Heart right ventricle (tissue), 16 donors: ENCODE measurements at regions not wholly inside any gene's neighbourhood (a gene's known extent, or its start where the extent isn't known, plus 50 kb on each side); places are given as distances from the start of the nearest gene placed in this dataset.
A peak's percentile ranks its signal among the peaks of the same experiment; 100 is the strongest.

Experiments used
- ATAC-seq, 8 donors: fragments of 200-7000 bp; cut with Tn5 transposase; one replicate each; pipeline ENCODE4 v1.9.1; 2020; ENCODE audit warnings: mild to moderate bottlenecking in 8 of 8, moderate library complexity in 8 of 8, moderate number of reproducible peaks in 1 of 8
- DNase-seq, 2 donors: peaks; one replicate each; pipeline ENCODE4 v3.0.0-alpha.2; 2020
- H3K27ac ChIP-seq, 10 donors: fragments of 200-600 bp; sonication (generic) in 2 of 10; one replicate each; pipeline versions ENCODE4 v1.5.0 to v1.8.0; 2020 to 2022; ENCODE audit warnings: mild to moderate bottlenecking in 3 of 10
- H3K27me3 ChIP-seq, 7 donors: fragments of 200-600 bp; one replicate each; pipeline ENCODE4 v1.8.0; 2021 to 2022; ENCODE audit warnings: mild to moderate bottlenecking in 2 of 7
- H3K36me3 ChIP-seq, 9 donors: fragments of 200-600 bp; sonication (generic) in 1 of 9; one replicate each; pipeline versions ENCODE4 v1.5.0 to v1.8.0; 2020 to 2022; ENCODE audit warnings: mild to moderate bottlenecking in 2 of 9
- H3K4me1 ChIP-seq, 9 donors: fragments of 200-600 bp; sonication (generic) in 1 of 9; one replicate each; pipeline versions ENCODE4 v1.5.0 to v1.8.0; 2020 to 2022; ENCODE audit warnings: mild to moderate bottlenecking in 4 of 9
- H3K4me3 ChIP-seq, 10 donors: fragments of 200-600 bp; sonication (generic) in 2 of 10; one replicate each; pipeline versions ENCODE4 v1.5.0 to v1.8.0; 2020 to 2022; ENCODE audit warnings: mild to moderate bottlenecking in 7 of 10, moderate library complexity in 2 of 10
- H3K9me3 ChIP-seq, 11 donors: fragments of 200-600 bp in 10 of 11; sonication (generic) in 2 of 11; one replicate each; pipeline versions ENCODE4 v1.5.0 to v1.8.0; 2013 to 2022; ENCODE audit warnings: mild to moderate bottlenecking in 2 of 11, control low read depth in 1 of 11, moderate library complexity in 1 of 11
- WGBS, 2 donors: extraction: QIAGEN DNeasy Blood & Tissue Kit; methylation state at CpG; one replicate each; pipeline ENCODE4 v1.1.7; 2013; ENCODE audit warnings: inconsistent platforms in 1 of 2; 5-methylcytosine and 5-hydroxymethylcytosine counted together
- intact Hi-C, 10 donors: fragments of 100-400 bp; cut with DNase I; formaldehyde crosslinking; loops; one replicate each; pipeline versions ENCODE4 v1.11.1 to v1.14.2; 2022
- TF ChIP-seq, protein P1 (sequence below), 9 donors: fragments of 200-600 bp; sonication (generic) in 2 of 9; IDR thresholded peaks; one replicate each; pipeline versions ENCODE4 v1.5.0 to v1.8.0; 2021 to 2022; ENCODE audit warnings: antibody characterized with exemption in 9 of 9, mild to moderate bottlenecking in 5 of 9, moderate library complexity in 1 of 9
- donor health status: Arrhythmogenic right ventricular cardiomyopathy.
- donor health status: ischemic (EF 13 %, LVEDD 7.1; RV severe dilation, severe dysfunction).
- donor health status: healthy with polysubstance abuse.
- donor health status: DM: no; HTN: yes; CAD: no.
- donor health status: DM: no; HTN: no; CAD: no.
- donor health status: ischemic (EF 25% LVEDD 6.9; RV normal size, moderate dysfunction).
- donor health status: ischemic (EF 25% LVEDD 5.7; RV mildly dilated, moderate dysfunction).
- donor health status: healthy.
- donor health status: DM: yes; HTN: yes; CAD: no.
- donor health status: Ischemic cardiomyopathy.
- donor health status: ischemic (EF 35%, LVEDD 5.7; RV mildly dilated, moderate dysfunction).
- donor health status: nonischemic (EF 11% LVEDD 7.7; RV severe dilation, severe dysfunction).
- donor health status: DM: yes; HTN: yes; CAD: no.
- donor health status: PGD.
- donor health status: ischemic (EF 29% LVEDD 5.4; RV normal size, mild dysfunction).
- donor health status: nonischemic (EF 23%, LVEDD 6.1; RV moderate dilation, normal function).

DNA sequence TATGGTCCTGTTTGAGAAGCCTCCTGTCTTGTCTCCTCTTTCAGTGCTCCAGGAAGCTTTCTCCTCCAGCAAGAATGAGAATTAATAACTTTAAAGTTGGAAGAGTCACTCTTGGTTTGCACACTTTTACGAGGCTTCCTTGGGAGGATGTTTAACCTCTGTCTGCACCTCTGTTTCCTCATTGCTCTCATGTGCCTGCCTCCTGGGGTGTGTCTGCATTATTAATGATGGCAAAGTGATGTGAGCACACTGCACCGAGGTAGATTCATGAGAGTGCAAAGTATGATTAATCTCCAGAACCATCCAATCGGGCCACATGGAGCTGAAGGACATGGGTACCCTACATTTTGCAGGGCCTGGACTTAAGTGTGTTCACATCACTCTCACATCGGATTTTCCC lies 73.5 kb upstream of the TENM4 start:
- 71 to 81% methylated on average over 4 of the region's 4 CpGs for WGBS, 2 donors
- peaks cover 0 to 5% (median 0%) of the 10 kb centered on the region in 7 donors for H3K27me3 ChIP-seq

DNA sequence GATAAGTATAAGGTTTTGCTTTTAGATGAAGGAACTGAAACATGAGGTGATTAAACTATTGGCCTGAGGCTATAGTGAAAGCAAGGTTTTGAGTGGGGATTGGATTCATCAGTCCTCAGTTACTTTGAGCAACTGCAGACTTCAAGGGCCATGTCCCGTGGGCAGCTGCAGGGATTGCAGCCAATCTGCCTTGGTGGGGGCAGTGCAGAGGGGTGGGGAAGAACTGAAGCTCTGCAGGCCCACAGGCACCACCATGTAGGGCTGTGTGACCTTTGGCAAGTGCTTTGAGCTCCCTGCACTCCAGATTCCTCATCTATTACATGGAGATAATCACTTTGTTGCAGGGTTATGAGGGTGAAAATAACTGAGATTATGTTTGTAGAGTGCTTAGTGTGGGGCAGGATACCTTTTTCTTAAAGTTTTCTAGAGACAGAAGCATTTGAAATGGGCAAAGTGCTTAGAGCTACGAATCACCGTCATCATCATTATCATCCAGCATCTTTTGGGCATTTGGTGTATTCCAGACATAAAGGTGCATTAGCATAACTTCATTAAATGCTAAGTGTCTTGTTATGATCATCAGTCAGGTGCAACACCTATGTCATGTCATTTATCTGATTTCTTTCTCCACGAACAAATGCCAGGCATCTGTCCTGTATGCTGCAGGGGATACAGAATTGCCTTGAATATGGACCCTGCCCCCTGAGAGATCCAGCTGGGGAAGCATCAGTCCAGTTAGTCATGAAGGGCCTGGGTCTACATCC lies 72.1 kb upstream of the TENM4 start:
- H3K9me3 ChIP-seq, result peaks cover 0 to 16% (median 4%) of the 10 kb centered on the region in 11 donors
- H3K27ac ChIP-seq, result peak overlapping the region in 2 of 10 donors; percentile 17 to 24
- 43 to 57% methylated on average over 4 of the region's 4 CpGs for whole genome bisulfite sequencing, 2 donors
- ATAC-seq (peak; percentile 52 to 91 (median 77)), DNase-seq (peak in 1 of 2 donors; percentile 43)
- H3K4me3 ChIP-seq, result no peak overlapping the region
- H3K36me3 ChIP-seq, result no peaks in the 10 kb centered on the region
- intact Hi-C loops, result no loop called here
- H3K27me3 ChIP-seq, result peaks cover 0 to 5% (median 0%) of the 10 kb centered on the region in 7 donors
- H3K4me1 ChIP-seq, result peaks cover 0 to 16% (median 0%) of the 10 kb centered on the region in 9 donors
- TF ChIP-seq, protein P1, sequence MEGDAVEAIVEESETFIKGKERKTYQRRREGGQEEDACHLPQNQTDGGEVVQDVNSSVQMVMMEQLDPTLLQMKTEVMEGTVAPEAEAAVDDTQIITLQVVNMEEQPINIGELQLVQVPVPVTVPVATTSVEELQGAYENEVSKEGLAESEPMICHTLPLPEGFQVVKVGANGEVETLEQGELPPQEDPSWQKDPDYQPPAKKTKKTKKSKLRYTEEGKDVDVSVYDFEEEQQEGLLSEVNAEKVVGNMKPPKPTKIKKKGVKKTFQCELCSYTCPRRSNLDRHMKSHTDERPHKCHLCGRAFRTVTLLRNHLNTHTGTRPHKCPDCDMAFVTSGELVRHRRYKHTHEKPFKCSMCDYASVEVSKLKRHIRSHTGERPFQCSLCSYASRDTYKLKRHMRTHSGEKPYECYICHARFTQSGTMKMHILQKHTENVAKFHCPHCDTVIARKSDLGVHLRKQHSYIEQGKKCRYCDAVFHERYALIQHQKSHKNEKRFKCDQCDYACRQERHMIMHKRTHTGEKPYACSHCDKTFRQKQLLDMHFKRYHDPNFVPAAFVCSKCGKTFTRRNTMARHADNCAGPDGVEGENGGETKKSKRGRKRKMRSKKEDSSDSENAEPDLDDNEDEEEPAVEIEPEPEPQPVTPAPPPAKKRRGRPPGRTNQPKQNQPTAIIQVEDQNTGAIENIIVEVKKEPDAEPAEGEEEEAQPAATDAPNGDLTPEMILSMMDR (IDR thresholded peaks at IDR 0.05), result no peak

More for the DNA sequence above, 73.5 kb upstream of the TENM4 start:
- intact Hi-C loops, result no loop called here
- Histone ChIP-seq H3K27ac (no peak overlapping the region), H3K36me3 (no peaks in the 10 kb centered on the region), H3K4me1 (peaks cover 0 to 16% (median 0%) of the 10 kb centered on the region in 9 donors), H3K9me3 (peaks cover 0 to 16% (median 4%) of the 10 kb centered on the region in 11 donors), H3K4me3 (no peak overlapping the region)
- TF ChIP-seq, protein P1 (IDR thresholded peaks at IDR 0.05), result no peak
- ATAC-seq (no peak), DNase-seq (no peak)

DNA sequence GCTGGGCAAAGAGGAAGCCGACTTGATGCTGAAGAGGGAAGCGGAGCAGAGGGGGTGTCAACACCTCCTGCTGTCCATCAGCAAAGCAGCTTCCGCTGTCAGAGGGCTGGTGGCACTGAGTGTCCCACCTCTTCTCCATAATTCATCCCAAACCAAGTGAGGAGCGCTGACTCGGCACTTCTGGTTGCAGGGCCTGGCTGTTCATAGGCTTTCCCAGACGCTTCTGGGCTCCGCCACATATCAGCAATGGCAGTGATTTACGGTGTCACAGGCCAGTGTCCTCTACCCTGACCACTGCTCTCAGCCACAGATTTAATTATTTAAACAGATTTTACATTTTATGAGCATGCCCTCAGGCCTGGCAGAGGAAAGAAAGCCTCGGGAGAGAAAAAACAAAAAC lies 70.1 kb upstream of the TENM4 start:
- Histone ChIP-seq H3K9me3 (peaks cover 0 to 16% (median 4%) of the 10 kb centered on the region in 11 donors), H3K27ac (no peak overlapping the region), H3K27me3 (peaks cover 0 to 5% (median 0%) of the 10 kb centered on the region in 7 donors), H3K4me3 (no peak overlapping the region), H3K4me1 (peaks cover 0 to 16% (median 0%) of the 10 kb centered on the region in 9 donors), H3K36me3 (no peaks in the 10 kb centered on the region)
- TF ChIP-seq, protein P1 (IDR thresholded peaks at IDR 0.05), result no peak
- ATAC-seq, result no peak
- intact Hi-C loops, result no loop called here
- no peak for DNase-seq
- 75 to 76% methylated on average over 9 of the region's 9 CpGs for WGBS, 2 donors

DNA sequence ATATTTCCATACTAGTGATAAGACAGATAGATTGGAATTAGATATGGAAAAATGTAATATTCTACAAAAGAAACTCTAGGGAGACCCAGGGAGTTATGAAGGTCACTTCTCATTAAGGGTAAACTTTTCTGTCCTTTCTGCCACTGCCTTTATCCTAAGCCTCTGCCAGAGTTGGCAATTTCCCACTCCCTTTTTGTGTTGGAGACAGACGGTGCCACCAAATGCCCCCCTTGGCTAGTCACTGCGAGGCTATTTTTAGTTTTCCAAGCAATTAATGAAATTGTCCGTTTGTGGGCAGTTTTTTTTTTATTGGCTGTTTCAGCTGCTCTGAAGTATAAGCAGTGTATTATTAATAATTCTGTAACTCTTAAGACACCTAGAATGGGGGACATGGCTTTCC lies 67.6 kb upstream of the TENM4 start:
- H3K36me3 ChIP-seq, result no peaks in the 10 kb centered on the region
- no peak overlapping the region for H3K4me3 ChIP-seq
- H3K27me3 ChIP-seq, result peaks cover 0 to 3% (median 0%) of the 10 kb centered on the region in 7 donors
- 30 to 46% methylated on average over 3 of the region's 3 CpGs for WGBS, 2 donors
- intact Hi-C loops, result loop anchor here in 1 of 10 donors (10.0 kb wide), 1 partner anchor 404 kb away; no protein-coding TSS in a partner anchor
- peaks cover 0 to 22% (median 5%) of the 10 kb centered on the region in 9 donors for H3K4me1 ChIP-seq
- ATAC-seq (no peak), DNase-seq (no peak)
- H3K27ac ChIP-seq, result no peak overlapping the region
- H3K9me3 ChIP-seq, result no peaks in the 10 kb centered on the region
- TF ChIP-seq, protein P1 (IDR thresholded peaks at IDR 0.05), result no peak
